SK-N-SH (cell line): ENCODE measurements at regions not wholly inside any gene's neighbourhood (a gene's known extent, or its start where the extent isn't known, plus 50 kb on each side); places are given as distances from the start of the nearest gene placed in this dataset.

Source experiments
- CTCF ChIA-PET: fragments of 300-600, 350-600 bp; formaldehyde crosslinking; extraction: SDS; loops from one replicate; lab custom pipeline; 2021; lab: Yijun Ruan, JAX
- POLR2A ChIA-PET: fragments of 350-600 bp; sonication (Branson Sonifier 250); formaldehyde crosslinking; extraction: SDS; loops from one replicate; lab custom pipeline; 2020; ENCODE audit warnings: antibody characterized with exemption, inconsistent platforms; lab: Yijun Ruan, JAX
- DNase-seq: peaks from one replicate; pipeline ENCODE4 v3.0.0; 2012
- H2AFZ ChIP-seq: fragments of 200-600 bp; sonication (generic); 2 replicates; pipeline ENCODE4 v1.8.1; 2016; ENCODE audit warnings: antibody characterized with exemption, mild to moderate bottlenecking, low read depth
- H3F3A ChIP-seq: fragments of 200-600 bp; sonication (generic); replicated peaks from 2 replicates; pipeline ENCODE3; 2016; ENCODE audit warnings: antibody characterized with exemption, mild to moderate bottlenecking; ENCODE audit not compliant: insufficient read depth
- H3K27ac ChIP-seq, 2 experiments: fragments of 200-500 bp in 1 of 2; fragments of 200-600 bp in 1 of 2; sonication (Bioruptor generic) in 1 of 2; sonication (generic), shearing (Covaris generic) in 1 of 2; 2 replicates each; pipeline versions ENCODE4 v1.5.1 to v1.6.1; 2014 to 2016; ENCODE audit warnings: low read depth in 2 of 2, inconsistent platforms in 1 of 2, low read length in 1 of 2, mild to moderate bottlenecking in 1 of 2, mixed read lengths in 1 of 2
- H3K27me3 ChIP-seq: fragments of 200-600 bp; sonication (generic), shearing (Covaris generic); 2 replicates; pipeline ENCODE4 v1.6.1; 2016; ENCODE audit warnings: mixed run types; ENCODE audit not compliant: insufficient read depth
- H3K36me3 ChIP-seq, 2 experiments: fragments of 200-500 bp in 1 of 2; fragments of 200-600 bp in 1 of 2; sonication (Bioruptor generic) in 1 of 2; sonication (generic) in 1 of 2; replicated peaks in 1 of 2; 2 replicates each; pipeline versions ENCODE3 to v1.5.1; 2014 to 2016; ENCODE audit warnings: low read length in 1 of 2, mild to moderate bottlenecking in 1 of 2; ENCODE audit not compliant: insufficient read depth in 2 of 2, control insufficient read depth in 1 of 2
- H3K4me1 ChIP-seq, 2 experiments: fragments of 200-500 bp in 1 of 2; fragments of 200-600 bp in 1 of 2; sonication (Bioruptor generic) in 1 of 2; sonication (generic), shearing (Covaris generic) in 1 of 2; 2 replicates each; pipeline versions ENCODE4 v1.5.1 to v1.6.1; 2014 to 2016; ENCODE audit warnings: low read depth in 1 of 2, low read length in 1 of 2, mixed run types in 1 of 2; ENCODE audit not compliant: insufficient read depth in 2 of 2, control insufficient read depth in 1 of 2
- H3K4me2 ChIP-seq: fragments of 200-600 bp; sonication (generic), shearing (Covaris generic); 2 replicates; pipeline ENCODE4 v1.6.1; 2017; ENCODE audit warnings: mixed run types
- H3K4me3 ChIP-seq, 2 experiments: fragments of 200-500 bp in 1 of 2; fragments of 200-600 bp in 1 of 2; sonication (Bioruptor generic) in 1 of 2; sonication (generic), shearing (Covaris generic) in 1 of 2; 2 replicates each; pipeline versions ENCODE4 v1.5.1 to v1.8.1; 2014 to 2016; ENCODE audit warnings: low read depth in 2 of 2, inconsistent platforms in 1 of 2, low read length in 1 of 2, mild to moderate bottlenecking in 1 of 2, mixed read lengths in 1 of 2, moderate library complexity in 1 of 2
- H3K79me2 ChIP-seq: fragments of 200-600 bp; sonication (generic); 2 replicates; pipeline ENCODE4 v1.8.1; 2017; ENCODE audit warnings: mild to moderate bottlenecking; ENCODE audit not compliant: insufficient read depth
- H3K9ac ChIP-seq: fragments of 200-600 bp; sonication (generic); 2 replicates; pipeline ENCODE4 v1.6.1; 2017; ENCODE audit warnings: mixed run types
- H3K9me2 ChIP-seq: fragments of 200-600 bp; sonication (generic); 2 replicates; pipeline ENCODE4 v1.6.1; 2017; ENCODE audit warnings: mixed run types
- H3K9me3 ChIP-seq: fragments of 200-600 bp; sonication (generic); 2 replicates; pipeline ENCODE4 v1.6.1; 2017; ENCODE audit warnings: mixed run types, mild to moderate bottlenecking, moderate library complexity
- H4K20me1 ChIP-seq: fragments of 200-600 bp; sonication (generic); 2 replicates; pipeline ENCODE4 v1.6.1; 2017; ENCODE audit warnings: mild to moderate bottlenecking, mixed run types; ENCODE audit not compliant: insufficient read depth
- CHD2 ChIP-seq: fragments of 150-350 bp; IDR thresholded peaks from 2 replicates; pipeline ENCODE4 v1.6.1; 2018; ENCODE audit warnings: low read length; ENCODE audit not compliant: partially characterized antibody
- ELF1 ChIP-seq: IDR thresholded peaks from 2 replicates; pipeline ENCODE4 v1.4.0; 2012
- JUND ChIP-seq: IDR thresholded peaks from 2 replicates; pipeline ENCODE4 v1.4.0; 2012
- NRF1 ChIP-seq: IDR thresholded peaks from 2 replicates; pipeline ENCODE4 v1.6.1; 2012; ENCODE audit warnings: low read depth, mild to moderate bottlenecking, low read length
- PBX3 ChIP-seq: IDR thresholded peaks from 2 replicates; pipeline ENCODE4; 2012
- POLR2AphosphoS5 ChIP-seq: IDR thresholded peaks from 2 replicates; pipeline ENCODE4 v1.6.1; 2012; ENCODE audit warnings: low read depth, low read length
- RCOR1 ChIP-seq: fragments of 150-350 bp; IDR thresholded peaks from 2 replicates; pipeline ENCODE4 v1.6.1; 2017; ENCODE audit warnings: antibody characterized with exemption, low read length
- REST ChIP-seq: IDR thresholded peaks from 2 replicates; pipeline ENCODE4 v1.6.1; 2012; ENCODE audit warnings: mild to moderate bottlenecking, low read depth, low read length, moderate library complexity
- RXRA ChIP-seq: IDR thresholded peaks from 2 replicates; pipeline ENCODE4 v1.4.0; 2012; ENCODE audit warnings: low read depth, mild to moderate bottlenecking, borderline replicate concordance
- TCF12 ChIP-seq: IDR thresholded peaks from 2 replicates; pipeline ENCODE4 v1.4.0; 2012
- WGBS: methylation state at CpG from one replicate; pipeline ENCODE4 v1.1.6; 2017; ENCODE audit warnings: low lambda C conversion rate; 5-methylcytosine and 5-hydroxymethylcytosine counted together
- TF ChIP-seq, protein P1 (sequence below): IDR thresholded peaks from 2 replicates; pipeline ENCODE4 v1.4.0; 2012; ENCODE audit warnings: low read depth
- TF ChIP-seq, protein P2 (sequence below): IDR thresholded peaks from 2 replicates; pipeline ENCODE4 v1.4.0; 2012; ENCODE audit warnings: low read depth, borderline replicate concordance
- TF ChIP-seq, protein P3 (sequence below): IDR thresholded peaks from 2 replicates; pipeline ENCODE4 v1.4.0; 2012; ENCODE audit warnings: low read depth, borderline replicate concordance

DNA sequence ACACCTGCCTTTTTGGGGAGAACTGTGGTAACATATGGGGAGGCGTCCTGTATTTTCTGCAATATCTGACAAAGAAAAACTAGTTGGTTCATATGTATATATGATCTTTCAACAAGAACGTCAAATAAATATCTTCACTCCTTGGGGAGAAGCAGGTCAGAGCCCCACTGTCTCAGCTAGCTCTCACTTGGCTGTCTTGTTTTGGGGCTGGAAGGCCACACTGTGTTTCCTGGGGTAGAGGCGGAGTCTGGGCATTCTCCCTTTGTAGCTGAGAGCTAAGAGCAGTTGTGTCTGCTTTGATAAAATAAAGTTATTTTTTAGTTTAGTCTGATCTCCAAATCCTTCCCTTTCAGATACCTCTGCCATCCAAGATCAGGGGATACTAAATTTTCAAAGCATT lies 83.9 kb upstream of the IGFBP3 start:
- Histone ChIP-seq H3K27ac (no peak overlapping the region), H3K9ac (no peak overlapping the region), H3K4me3 (no peak overlapping the region), H4K20me1 (no peaks in the 10 kb centered on the region), H3K9me3 (no peaks in the 10 kb centered on the region), H3K79me2 (no peaks in the 10 kb centered on the region), H3K9me2 (no peaks in the 10 kb centered on the region), H2AFZ (no peak overlapping the region)
- DNase-seq = no peak
- POLR2A ChIA-PET = no interaction called here
- CTCF ChIA-PET = interaction anchor here (1.0 to 1.1 kb wide), 2 partner anchors 9 to 81 kb away, joined by 3 to 4 read pairs; no protein-coding TSS in a partner anchor
- 92% methylated on average over 3 of the region's 3 CpGs for WGBS
- no peak for TF ChIP-seq RXRA
- TF ChIP-seq RCOR1 = no peak
- TF ChIP-seq REST = no peak
- no peak for TF ChIP-seq TCF12
- TF ChIP-seq ELF1 = no peak
- no peak for TF ChIP-seq JUND
- TF ChIP-seq PBX3 = no peak
- no peak for TF ChIP-seq POLR2AphosphoS5
- TF ChIP-seq CHD2 = no peak
- TF ChIP-seq, all 33 proteins: peak for 0
- H3K36me3 ChIP-seq = no peaks in the 10 kb centered on the region
- H3F3A ChIP-seq = peaks cover 4% of the 10 kb centered on the region
- H3K4me1 ChIP-seq = peaks cover 0 to 9% of the 10 kb centered on the region in 2 experiments; a peak in 1 of 4 replicates
- peak overlapping the region; percentile 1; the same call in 1 of the 2 replicates for H3K4me2 ChIP-seq
- no peaks in the 10 kb centered on the region for H3K27me3 ChIP-seq

- H3K36me3 ChIP-seq = no peaks in the 10 kb centered on the region
- no peaks in the 10 kb centered on the region for H3K27me3 ChIP-seq
- H3K4me3 ChIP-seq = no peak overlapping the region
- H4K20me1 ChIP-seq = no peaks in the 10 kb centered on the region
- H3K4me1 ChIP-seq = peaks cover 0 to 9% of the 10 kb centered on the region in 2 experiments; a peak in 1 of 4 replicates
- H3K79me2 ChIP-seq = no peaks in the 10 kb centered on the region
- no peak overlapping the region for H2AFZ ChIP-seq
- H3F3A ChIP-seq = peaks cover 4% of the 10 kb centered on the region
- peak overlapping the region; percentile 1; the same call in 1 of the 2 replicates for H3K4me2 ChIP-seq
- no peaks in the 10 kb centered on the region for H3K9me3 ChIP-seq
- no peak overlapping the region for H3K27ac ChIP-seq
- ChIA-PET POLR2A (no interaction called here), CTCF (interaction anchor here (0.8 to 1.3 kb wide), 4 partner anchors 10 to 81 kb away, joined by 3 to 5 read pairs (median 4); no protein-coding TSS in a partner anchor)
- DNase-seq = no peak
- no peak overlapping the region for H3K9ac ChIP-seq
- H3K9me2 ChIP-seq = no peaks in the 10 kb centered on the region
- 61% methylated on average over 5 of the region's 5 CpGs for WGBS
- TF ChIP-seq, protein P1, sequence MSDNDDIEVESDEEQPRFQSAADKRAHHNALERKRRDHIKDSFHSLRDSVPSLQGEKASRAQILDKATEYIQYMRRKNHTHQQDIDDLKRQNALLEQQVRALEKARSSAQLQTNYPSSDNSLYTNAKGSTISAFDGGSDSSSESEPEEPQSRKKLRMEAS = peak; percentile 45; the same call in 1 of the 2 replicates
- TF ChIP-seq, protein P2, sequence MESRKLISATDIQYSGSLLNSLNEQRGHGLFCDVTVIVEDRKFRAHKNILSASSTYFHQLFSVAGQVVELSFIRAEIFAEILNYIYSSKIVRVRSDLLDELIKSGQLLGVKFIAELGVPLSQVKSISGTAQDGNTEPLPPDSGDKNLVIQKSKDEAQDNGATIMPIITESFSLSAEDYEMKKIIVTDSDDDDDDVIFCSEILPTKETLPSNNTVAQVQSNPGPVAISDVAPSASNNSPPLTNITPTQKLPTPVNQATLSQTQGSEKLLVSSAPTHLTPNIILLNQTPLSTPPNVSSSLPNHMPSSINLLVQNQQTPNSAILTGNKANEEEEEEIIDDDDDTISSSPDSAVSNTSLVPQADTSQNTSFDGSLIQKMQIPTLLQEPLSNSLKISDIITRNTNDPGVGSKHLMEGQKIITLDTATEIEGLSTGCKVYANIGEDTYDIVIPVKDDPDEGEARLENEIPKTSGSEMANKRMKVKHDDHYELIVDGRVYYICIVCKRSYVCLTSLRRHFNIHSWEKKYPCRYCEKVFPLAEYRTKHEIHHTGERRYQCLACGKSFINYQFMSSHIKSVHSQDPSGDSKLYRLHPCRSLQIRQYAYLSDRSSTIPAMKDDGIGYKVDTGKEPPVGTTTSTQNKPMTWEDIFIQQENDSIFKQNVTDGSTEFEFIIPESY = no peak
- peak; percentile 74 for TF ChIP-seq JUND
- no peak for TF ChIP-seq NRF1
- TF ChIP-seq, protein P3, sequence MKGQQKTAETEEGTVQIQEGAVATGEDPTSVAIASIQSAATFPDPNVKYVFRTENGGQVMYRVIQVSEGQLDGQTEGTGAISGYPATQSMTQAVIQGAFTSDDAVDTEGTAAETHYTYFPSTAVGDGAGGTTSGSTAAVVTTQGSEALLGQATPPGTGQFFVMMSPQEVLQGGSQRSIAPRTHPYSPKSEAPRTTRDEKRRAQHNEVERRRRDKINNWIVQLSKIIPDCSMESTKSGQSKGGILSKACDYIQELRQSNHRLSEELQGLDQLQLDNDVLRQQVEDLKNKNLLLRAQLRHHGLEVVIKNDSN = no peak
- TF ChIP-seq REST = 0 out of 2 replicates have a peak, but pooled peaks have one; percentile 13
These were observed 83.1 kb upstream of the IGFBP3 start for GRCh38 chr7:46003896-46004875.
